ENCODE measurements at regions not wholly inside any gene's neighbourhood (a gene's known extent, or its start where the extent isn't known, plus 50 kb on each side); places are given as distances from the start of the nearest gene placed in this dataset.

DNA sequence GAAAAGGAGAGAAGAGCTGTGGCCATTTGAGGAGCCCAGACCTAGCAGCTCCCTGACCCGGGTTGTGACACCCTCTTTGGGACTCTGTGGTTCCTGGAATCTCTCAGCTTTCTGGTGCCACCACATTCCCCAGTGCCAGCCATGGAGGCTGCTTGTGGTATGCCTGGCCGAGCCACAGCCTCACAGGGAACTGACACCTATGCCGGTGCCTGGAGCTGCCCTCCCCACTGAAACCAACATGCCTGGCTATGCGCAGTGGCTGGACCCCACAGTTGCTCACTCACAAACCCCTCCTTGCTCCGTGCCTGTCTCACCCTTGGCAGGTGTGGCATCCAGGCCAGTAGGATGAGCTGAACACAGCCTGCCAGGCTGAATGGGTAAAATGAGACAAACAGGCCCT lies 749.4 kb downstream of the ARAP2 start:
- H3K36me3 ChIP-seq (ENCODE audit: insufficient read depth, low read length) = no peaks in the 10 kb centered on the region
- no peak overlapping the region for H3K4me2 ChIP-seq (ENCODE audit: low read length)
- H3K4me1 ChIP-seq (ENCODE audit: insufficient read depth, low read length, poor library complexity, severe bottlenecking) = no peaks in the 10 kb centered on the region
- no peak overlapping the region for H3K27ac ChIP-seq (ENCODE audit: low read depth, low read length, poor library complexity, severe bottlenecking)
- no peaks in the 10 kb centered on the region for H3K9me2 ChIP-seq (ENCODE audit: insufficient read depth, low read length)
- ChIA-PET CTCF (ENCODE audit: unreplicated experiment) (no interaction called here), POLR2A (no interaction called here)
- no TSS peak for BruUV-seq (replicated peaks)
- H2AFZ ChIP-seq (ENCODE audit: low read length) = no peak overlapping the region
- no peak for DNase-seq (ENCODE audit: low spot score)
- H3K79me2 ChIP-seq (ENCODE audit: insufficient read depth, low read depth, low read length) = no peaks in the 10 kb centered on the region
- no peaks in the 10 kb centered on the region for H3K9me3 ChIP-seq (ENCODE audit: low read length)
- TF ChIP-seq, protein P1, sequence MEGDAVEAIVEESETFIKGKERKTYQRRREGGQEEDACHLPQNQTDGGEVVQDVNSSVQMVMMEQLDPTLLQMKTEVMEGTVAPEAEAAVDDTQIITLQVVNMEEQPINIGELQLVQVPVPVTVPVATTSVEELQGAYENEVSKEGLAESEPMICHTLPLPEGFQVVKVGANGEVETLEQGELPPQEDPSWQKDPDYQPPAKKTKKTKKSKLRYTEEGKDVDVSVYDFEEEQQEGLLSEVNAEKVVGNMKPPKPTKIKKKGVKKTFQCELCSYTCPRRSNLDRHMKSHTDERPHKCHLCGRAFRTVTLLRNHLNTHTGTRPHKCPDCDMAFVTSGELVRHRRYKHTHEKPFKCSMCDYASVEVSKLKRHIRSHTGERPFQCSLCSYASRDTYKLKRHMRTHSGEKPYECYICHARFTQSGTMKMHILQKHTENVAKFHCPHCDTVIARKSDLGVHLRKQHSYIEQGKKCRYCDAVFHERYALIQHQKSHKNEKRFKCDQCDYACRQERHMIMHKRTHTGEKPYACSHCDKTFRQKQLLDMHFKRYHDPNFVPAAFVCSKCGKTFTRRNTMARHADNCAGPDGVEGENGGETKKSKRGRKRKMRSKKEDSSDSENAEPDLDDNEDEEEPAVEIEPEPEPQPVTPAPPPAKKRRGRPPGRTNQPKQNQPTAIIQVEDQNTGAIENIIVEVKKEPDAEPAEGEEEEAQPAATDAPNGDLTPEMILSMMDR (conservative IDR thresholded peaks at IDR 0.05; ENCODE audit: low read length) = no peak
- TF ChIP-seq EZH2phosphoT487 (IDR thresholded peaks at IDR 0.05; ENCODE audit: borderline replicate concordance, low read depth, low read length) = no peak
- H3K4me3 ChIP-seq (ENCODE audit: low read depth, low read length, poor library complexity, severe bottlenecking) = no peak overlapping the region
- H4K20me1 ChIP-seq (ENCODE audit: insufficient read depth, low read length) = no peaks in the 10 kb centered on the region
- intact Hi-C loops (cut with micrococcal nuclease; ENCODE audit: unreplicated experiment) = no loop called here

DNA sequence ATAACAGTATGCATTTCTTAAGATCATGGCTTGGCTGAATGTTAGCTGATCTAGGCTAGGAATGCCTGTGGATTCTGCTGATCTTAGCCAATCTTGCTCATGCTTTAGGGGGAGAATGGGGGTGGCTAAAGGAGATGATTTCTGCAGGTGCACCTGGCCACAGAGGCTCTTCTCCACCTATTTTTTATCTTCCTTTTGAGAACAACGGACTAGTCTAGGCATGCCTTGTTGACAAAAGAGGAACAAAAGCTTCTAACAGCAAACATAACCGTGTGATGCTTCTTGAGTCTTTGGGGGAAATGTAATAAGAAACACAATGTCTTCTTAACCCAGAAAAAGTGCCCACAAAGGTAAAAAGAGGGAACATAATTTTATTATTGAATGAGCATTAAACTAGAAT lies 743.5 kb downstream of the ARAP2 start:
- no peaks in the 10 kb centered on the region for H3K79me2 ChIP-seq (ENCODE audit: insufficient read depth, low read depth, low read length)
- BruUV-seq (replicated peaks) = no TSS peak
- H3K9me3 ChIP-seq (ENCODE audit: low read length) = no peaks in the 10 kb centered on the region
- no peaks in the 10 kb centered on the region for H3K4me1 ChIP-seq (ENCODE audit: insufficient read depth, low read length, poor library complexity, severe bottlenecking)
- ChIA-PET POLR2A (no interaction called here), CTCF (ENCODE audit: unreplicated experiment) (no interaction called here)
- TF ChIP-seq EZH2phosphoT487 (IDR thresholded peaks at IDR 0.05; ENCODE audit: borderline replicate concordance, low read depth, low read length) = no peak
- TF ChIP-seq, protein P1 (conservative IDR thresholded peaks at IDR 0.05; ENCODE audit: low read length) = no peak
- intact Hi-C loops (cut with micrococcal nuclease; ENCODE audit: unreplicated experiment) = no loop called here
- H3K4me3 ChIP-seq (ENCODE audit: low read depth, low read length, poor library complexity, severe bottlenecking) = no peak overlapping the region
- H4K20me1 ChIP-seq (ENCODE audit: insufficient read depth, low read length) = no peaks in the 10 kb centered on the region
- no peak for DNase-seq (ENCODE audit: low spot score)
- no peaks in the 10 kb centered on the region for H3K36me3 ChIP-seq (ENCODE audit: insufficient read depth, low read length)
- H2AFZ ChIP-seq (ENCODE audit: low read length) = no peak overlapping the region
- no peak overlapping the region for H3K27ac ChIP-seq (ENCODE audit: low read depth, low read length, poor library complexity, severe bottlenecking)
- H3K4me2 ChIP-seq (ENCODE audit: low read length) = no peak overlapping the region
- H3K9me2 ChIP-seq (ENCODE audit: insufficient read depth, low read length) = no peaks in the 10 kb centered on the region

DNA sequence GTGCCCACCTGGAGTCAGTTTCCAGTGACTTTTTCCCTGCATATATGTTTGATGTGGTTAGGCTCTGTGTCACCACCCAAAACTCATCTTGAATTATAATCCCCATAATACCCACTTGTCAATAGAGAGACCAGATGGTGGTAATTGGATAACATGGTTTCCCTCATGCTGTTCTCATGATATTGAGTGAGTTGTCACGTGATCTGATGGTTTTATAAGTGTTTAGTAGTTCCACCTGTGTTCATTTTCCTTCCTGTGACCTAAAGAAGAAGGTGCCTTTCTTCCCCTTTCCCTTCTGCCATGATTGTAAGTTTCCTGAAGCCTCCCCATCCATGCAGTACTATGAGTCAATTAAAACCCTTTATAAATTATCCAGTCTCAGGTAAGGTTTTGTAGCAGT lies 740.9 kb downstream of the ARAP2 start:
- Histone ChIP-seq H3K27ac (ENCODE audit: low read depth, low read length, poor library complexity, severe bottlenecking) (no peak overlapping the region), H3K9me2 (ENCODE audit: insufficient read depth, low read length) (no peaks in the 10 kb centered on the region), H4K20me1 (ENCODE audit: insufficient read depth, low read length) (no peaks in the 10 kb centered on the region), H3K79me2 (ENCODE audit: insufficient read depth, low read depth, low read length) (no peaks in the 10 kb centered on the region), H3K9me3 (ENCODE audit: low read length) (no peaks in the 10 kb centered on the region), H3K36me3 (ENCODE audit: insufficient read depth, low read length) (no peaks in the 10 kb centered on the region), H3K4me1 (ENCODE audit: insufficient read depth, low read length, poor library complexity, severe bottlenecking) (no peaks in the 10 kb centered on the region), H3K4me2 (ENCODE audit: low read length) (no peak overlapping the region), H3K4me3 (ENCODE audit: low read depth, low read length, poor library complexity, severe bottlenecking) (no peak overlapping the region), H2AFZ (ENCODE audit: low read length) (no peak overlapping the region)
- no TSS peak for BruUV-seq (replicated peaks)
- DNase-seq (ENCODE audit: low spot score) = no peak
- CTCF ChIA-PET (ENCODE audit: unreplicated experiment) = no interaction called here
- POLR2A ChIA-PET = no interaction called here
- TF ChIP-seq, protein P1 (conservative IDR thresholded peaks at IDR 0.05; ENCODE audit: low read length) = no peak
- TF ChIP-seq EZH2phosphoT487 (IDR thresholded peaks at IDR 0.05; ENCODE audit: borderline replicate concordance, low read depth, low read length) = no peak
- intact Hi-C loops (cut with micrococcal nuclease; ENCODE audit: unreplicated experiment) = no loop called here
